ACHN (cell line): ENCODE measurements at regions not wholly inside any gene's neighbourhood (a gene's known extent, or its start where the extent isn't known, plus 50 kb on each side); places are given as distances from the start of the nearest gene placed in this dataset.
"Not testable (repeated sequence)": the region's sequence is repeated elsewhere in the genome, so short reads cannot be mapped to it uniquely, and the experiment has no call there.

Experiments used
- DNase-seq: peaks from one replicate; pipeline ENCODE4 v3.0.0-alpha.2; 2015
- in situ Hi-C: cut with HindIII; loops from 2 replicates; pipeline ENCODE4 v1.10.0; 2017; ENCODE audit warnings: low sequenced_read_pairs, low pct_ligation_motif_present, low pct_unique_long_range_greater_than_20kb

GRCh38 chr6:146955570-146955969 is 248.6 kb upstream of the STXBP5 start:
- no peak for DNase-seq
- in situ Hi-C loops, result no loop called here

DNA sequence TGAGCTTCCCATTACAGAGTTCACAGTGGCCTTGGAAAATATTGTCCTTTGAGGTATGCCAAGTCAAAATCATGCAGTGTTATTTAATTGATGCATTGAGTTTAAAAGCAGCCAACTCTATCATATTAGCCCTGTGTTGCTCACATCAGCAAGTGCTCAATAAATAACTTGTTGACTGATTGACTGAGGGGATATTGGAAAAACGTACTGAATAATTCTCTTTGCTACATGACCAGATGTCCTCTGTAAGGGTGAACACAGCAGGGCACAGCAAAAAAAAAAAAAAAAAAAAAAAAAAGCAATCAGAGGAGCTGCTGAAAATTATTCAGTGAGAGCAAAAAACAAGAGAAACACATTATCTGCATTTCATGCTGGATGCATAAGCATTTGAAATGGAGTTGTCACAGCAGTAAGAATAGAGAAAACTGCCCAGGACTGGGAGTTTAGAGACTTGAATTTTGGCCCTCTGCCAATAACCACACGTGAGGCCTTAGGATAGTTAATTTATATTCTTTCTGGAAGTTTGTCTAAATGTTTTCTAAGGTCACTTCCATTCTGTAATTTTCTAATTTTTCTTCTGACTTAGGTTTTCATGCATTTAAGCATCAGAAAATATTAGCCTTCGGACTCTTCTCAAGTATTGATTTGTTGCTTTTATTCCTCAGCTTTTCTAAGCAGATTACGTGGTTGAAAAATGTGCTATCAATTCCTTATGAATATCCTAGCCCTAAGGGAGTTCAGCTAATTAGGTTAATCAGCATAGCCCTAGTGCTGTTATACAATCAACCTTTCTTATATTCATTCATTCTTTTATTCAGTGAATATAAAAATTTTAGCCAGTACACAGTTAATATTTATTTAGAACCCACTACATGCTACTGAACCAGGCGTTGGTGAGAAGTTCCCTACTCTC is 246.8 kb upstream of the STXBP5 start:
- in situ Hi-C loops, result no loop called here
- DNase-seq, result no peak

GRCh38 chr6:146961831-146962230 is 242.4 kb upstream of the STXBP5 start:
- in situ Hi-C loops, result no loop called here

GRCh38 chr6:146962329-146962728 is 241.9 kb upstream of the STXBP5 start:
- in situ Hi-C loops, result no loop called here
- no peak for DNase-seq

More at GRCh38 chr6:146961831-146962230, 242.4 kb upstream of the STXBP5 start:
- DNase-seq, result no peak

DNA sequence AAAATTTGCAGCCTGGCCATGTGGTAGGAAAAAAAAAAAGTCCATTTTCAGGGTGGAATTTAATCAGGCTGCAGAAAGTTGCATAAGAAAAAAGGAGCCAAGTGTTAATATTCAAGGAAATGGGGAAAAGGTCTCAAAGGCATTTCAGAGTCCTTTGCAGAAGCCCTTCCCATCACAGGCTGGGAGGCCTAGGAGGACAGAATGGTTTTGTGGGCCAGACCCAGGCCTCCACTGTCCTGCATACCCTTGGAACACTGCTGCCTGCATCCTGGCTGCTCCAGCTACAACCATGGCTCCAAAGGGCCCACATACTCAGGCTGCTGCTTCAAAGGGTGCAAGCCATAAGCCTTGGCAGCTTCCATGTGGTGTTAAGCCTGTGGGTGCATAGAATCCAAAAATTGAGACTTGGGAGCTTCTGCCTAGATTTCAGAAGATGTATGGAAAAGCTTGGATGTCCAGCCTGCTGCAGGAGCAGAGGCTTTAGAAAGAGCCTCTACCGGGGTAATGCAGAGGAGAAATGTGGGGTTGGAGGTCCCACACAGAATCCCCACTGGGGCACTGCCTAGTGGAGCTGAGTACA is 239.0 kb upstream of the STXBP5 start:
- DNase-seq, result no peak
- in situ Hi-C loops, result no loop called here

DNA sequence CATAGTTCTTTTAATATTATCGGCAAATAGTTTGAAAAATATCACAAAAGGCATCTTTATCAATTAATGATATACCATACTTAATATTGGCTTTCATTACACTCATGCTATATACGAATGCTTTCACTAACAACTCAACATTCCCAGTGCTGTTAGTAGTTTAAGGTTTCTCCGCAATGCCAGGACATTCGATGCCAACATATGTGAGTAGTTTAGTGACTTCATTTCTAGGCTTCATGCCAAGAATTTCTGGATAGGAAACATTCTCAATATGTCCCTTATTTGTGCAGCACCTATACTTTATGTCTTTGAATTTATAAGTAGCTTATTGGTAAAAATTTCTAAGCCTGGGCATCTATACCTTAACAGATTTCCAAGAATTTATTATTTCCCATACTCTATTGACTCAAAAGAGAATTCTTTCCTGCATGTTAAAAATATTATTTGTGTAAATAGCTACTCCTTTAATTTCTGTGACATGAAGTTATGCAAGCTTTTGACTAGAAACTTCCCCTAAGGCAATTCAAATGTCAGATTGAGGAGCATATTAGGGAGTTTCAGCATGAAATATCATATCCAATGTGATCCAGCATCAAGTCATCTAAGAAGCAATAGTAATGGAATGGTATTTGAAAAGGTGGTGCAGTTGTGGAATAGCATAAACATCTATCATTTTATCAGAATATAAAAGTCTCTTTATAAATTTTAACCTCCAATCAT is 236.0 kb upstream of the STXBP5 start:
- in situ Hi-C loops, result no loop called here
- no peak for DNase-seq

GRCh38 chr6:146972546-146972945 is 231.7 kb upstream of the STXBP5 start:
- DNase-seq, result no peak
- in situ Hi-C loops, result no loop called here

- in situ Hi-C loops, result no loop called here
- DNase-seq, result no peak
These were observed 229.9 kb upstream of the STXBP5 start for GRCh38 chr6:146974351-146974750.

- no peak for DNase-seq
- in situ Hi-C loops, result no loop called here
These were observed 229.1 kb upstream of the STXBP5 start for GRCh38 chr6:146975093-146975492.

GRCh38 chr6:146980900-146981329 is 223.3 kb upstream of the STXBP5 start:
- no peak for DNase-seq
- in situ Hi-C loops, result no loop called here

- no peak for DNase-seq
- in situ Hi-C loops, result no loop called here
These were observed 222.2 kb upstream of the STXBP5 start for GRCh38 chr6:146981981-146982380.

DNA sequence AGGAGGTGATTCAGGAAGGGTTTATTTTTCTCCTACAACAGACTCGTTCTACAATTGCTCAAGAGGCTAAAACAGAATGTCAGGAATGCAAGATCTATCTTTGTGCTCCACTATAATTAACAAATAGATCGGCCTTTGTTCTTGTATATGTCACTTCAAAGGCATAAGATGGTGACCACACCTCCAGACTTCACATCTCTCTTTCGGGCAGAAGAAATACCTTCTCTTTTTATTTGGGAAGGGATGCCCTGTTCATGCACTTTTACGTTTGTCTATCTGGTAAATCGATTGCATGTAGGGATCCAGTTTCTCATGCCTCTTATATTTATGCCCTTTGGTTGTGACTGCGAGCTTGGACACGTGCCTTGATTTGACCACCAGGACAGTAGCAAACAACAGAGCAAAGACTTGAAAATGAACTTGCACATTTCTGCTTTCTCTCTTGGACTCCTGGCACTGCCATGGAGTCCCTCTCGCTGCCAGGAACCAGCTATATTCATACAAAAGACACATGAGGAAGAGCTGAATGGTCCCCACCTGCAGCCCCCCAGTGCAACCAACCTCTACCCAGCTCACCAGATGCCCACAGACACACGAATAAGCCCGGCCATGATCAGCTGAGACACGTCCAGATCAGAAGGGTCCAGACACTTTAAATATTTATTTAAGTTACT is 219.8 kb upstream of the STXBP5 start:
- in situ Hi-C loops, result no loop called here

GRCh38 chr6:146985111-146985510 is 219.1 kb upstream of the STXBP5 start:
- no peak for DNase-seq
- in situ Hi-C loops, result no loop called here

More for the DNA sequence above, 219.8 kb upstream of the STXBP5 start:
- DNase-seq, result no peak

- DNase-seq, result no peak
- in situ Hi-C loops, result no loop called here
These were observed 218.3 kb upstream of the STXBP5 start for GRCh38 chr6:146985966-146986365.

DNA sequence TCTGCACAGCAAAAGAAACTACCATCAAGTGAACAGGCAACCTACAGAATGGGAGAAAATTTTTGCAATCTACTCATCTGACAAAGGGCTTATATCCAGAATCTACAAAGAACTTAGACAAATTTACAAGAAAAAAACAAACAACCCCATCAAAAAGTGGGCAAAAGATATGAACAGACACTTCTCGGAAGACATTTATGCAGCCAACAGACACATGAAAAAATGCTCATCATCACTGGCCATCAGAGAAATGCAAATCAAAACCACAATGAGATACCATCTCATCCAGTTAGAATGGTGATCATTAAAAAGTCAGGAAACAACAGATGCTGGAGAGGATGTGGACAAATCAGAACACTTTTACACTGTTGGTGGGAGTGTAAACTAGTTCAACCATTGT is 216.3 kb upstream of the STXBP5 start:
- in situ Hi-C loops, DNase-seq: not testable (repeated sequence)

DNA sequence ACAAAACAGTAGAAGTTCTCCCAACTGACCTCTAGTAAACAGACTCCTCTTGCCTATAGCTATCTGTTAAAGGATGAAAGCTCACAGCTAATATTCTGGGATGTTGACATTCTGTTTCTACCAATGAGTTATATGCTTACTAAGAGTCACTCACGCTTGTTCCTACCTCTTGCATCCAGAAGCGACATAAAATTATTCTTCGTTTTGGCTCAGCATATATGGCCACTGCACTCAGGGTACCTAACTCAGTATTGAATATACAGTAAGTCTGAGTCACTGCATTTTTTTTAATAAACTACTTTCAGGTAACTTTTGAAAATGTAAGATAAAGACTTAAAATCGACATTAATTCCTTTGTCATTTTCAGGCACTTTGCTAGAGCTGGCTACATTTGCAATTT is 214.4 kb upstream of the STXBP5 start:
- no peak for DNase-seq
- in situ Hi-C loops, result no loop called here

- DNase-seq, result no peak
- in situ Hi-C loops, result no loop called here
These were observed 213.9 kb upstream of the STXBP5 start for GRCh38 chr6:146990284-146990683.

- no peak for DNase-seq
- in situ Hi-C loops, result no loop called here
These were observed 213.1 kb upstream of the STXBP5 start for GRCh38 chr6:146990821-146991798.
